CD4-positive, alpha-beta T cell treated with Interleukin-6 for 4 hours (primary cell): ENCODE measurements at regions not wholly inside any gene's neighbourhood (a gene's known extent, or its start where the extent isn't known, plus 50 kb on each side); places are given as distances from the start of the nearest gene placed in this dataset.
"Not testable (repeated sequence)": the region's sequence is repeated elsewhere in the genome, so short reads cannot be mapped to it uniquely, and the experiment has no call there.

Experiments
- DNase-seq: peaks from one replicate; pipeline ENCODE4 v3.0.0-alpha.2; 2020; ENCODE audit warnings: mixed read lengths

DNA sequence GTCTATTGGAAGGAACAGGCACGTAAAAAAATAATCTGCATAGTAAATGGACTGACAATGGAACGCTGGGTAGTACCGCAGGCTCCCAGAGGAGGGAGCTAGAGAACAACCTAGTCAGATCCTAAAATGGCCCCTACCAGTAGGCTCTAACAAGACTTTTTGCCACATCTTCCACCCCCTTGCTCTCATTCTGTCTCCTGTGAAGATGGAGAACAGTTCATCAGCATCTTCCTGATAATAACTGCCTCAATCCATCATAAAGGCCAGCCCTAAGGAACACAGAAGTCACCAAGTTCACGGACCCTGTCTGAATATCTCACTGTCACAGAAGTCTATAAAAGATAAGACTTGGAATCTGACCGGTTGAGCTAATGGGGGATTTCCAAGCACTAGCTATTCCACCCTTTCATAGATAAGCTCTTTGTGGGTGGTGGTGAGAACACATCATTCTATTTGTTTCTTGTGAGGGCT lies 133.4 kb downstream of the SLC1A3 start:
- peak; percentile 64 for DNase-seq

DNA sequence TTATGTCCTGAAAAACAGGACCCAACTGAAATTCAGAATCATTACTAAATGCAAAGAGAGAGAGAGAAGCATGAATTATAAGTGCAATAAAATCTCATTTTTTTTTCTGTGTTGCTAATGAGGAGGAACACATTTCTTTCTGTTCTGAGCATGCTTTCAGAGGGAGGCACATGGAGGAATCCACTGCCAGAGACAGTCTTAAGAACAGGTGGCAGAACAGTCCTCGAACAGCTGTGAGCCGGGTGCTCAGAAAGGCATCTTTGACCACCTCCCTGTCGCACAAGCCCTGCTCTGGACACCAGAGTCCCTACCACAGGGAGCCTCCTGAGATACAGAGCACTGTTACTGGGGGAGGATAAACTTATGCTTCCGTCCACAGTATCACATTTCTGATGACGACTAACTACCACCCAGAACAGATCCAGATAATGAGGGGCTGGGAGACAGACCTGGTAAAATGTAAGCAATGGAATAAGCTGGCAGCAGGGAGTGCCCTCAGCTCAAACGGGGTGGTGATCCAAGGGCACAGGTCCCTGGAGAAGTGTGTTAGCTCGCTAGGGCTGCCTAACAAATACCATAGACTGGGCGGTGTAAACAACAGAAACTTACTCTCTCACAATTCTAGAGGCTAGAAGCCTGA lies 134.0 kb downstream of the SLC1A3 start:
- no peak for DNase-seq

DNA sequence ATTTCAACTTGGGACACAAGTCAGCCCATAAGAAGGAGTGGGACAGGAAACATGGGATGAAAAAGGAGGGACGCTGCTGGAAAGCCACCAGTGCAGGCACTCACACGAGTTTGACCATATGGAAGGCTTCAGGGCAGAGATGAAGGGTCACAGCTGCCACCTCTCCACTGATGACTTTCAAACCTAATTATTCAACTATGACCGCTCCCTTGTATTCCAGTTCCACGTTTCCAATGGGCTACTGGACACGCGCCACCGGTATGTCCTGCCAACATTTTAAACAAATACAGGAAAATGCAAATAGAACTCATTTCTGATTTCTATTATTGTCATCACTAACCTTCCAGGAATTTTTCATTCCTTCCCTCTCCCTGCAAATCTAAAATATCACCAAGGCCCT lies 134.7 kb downstream of the SLC1A3 start:
- DNase-seq = no peak

DNA sequence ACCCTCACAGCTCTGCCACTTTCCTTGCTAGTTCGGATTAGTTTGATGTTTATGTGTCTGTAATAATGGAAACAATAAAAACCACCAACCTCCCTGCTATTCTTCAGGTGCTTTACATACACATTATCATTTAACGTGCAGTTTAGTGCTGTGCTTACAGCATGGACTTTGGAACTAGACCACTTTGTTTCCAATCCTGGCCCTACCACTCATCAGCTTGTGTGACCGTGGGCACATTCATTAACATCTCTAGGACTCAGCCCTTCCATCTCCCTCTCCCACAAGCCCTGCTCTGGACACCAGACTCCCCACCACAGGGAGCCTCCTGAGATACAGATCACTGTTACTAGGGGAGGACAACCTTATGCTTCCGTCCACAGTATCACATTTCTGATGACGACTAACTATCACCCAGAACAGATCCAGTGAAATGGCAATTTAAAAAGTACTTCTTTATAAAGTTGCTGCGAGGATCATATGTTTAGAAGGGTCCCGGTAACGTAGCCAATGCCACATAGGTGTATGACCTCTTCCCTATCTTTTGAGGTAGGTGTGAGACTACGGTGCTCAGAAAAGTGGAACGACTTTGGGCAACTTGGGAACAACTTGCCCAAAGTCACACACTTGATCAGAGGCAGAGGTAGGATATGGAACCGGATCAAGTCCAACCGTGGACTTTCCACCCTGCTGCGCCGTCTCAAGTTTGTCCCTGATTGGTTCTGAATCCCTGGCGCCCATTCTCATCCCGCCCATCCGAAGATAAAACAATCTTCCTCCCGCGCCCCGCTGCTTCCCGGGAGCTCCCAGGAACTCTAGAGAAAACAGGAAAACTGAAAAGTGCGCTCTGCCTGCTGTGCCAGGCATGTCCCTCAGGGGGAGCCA lies 132.4 kb upstream of the NIPBL start:
- no peak for DNase-seq

- peak; percentile 28 for DNase-seq
Measured at GRCh38 chr5:36744773-36745589, 131.6 kb upstream of the NIPBL start.

- not testable (repeated sequence) for DNase-seq
Measured at GRCh38 chr5:36747794-36748193, 128.8 kb upstream of the NIPBL start.

DNA sequence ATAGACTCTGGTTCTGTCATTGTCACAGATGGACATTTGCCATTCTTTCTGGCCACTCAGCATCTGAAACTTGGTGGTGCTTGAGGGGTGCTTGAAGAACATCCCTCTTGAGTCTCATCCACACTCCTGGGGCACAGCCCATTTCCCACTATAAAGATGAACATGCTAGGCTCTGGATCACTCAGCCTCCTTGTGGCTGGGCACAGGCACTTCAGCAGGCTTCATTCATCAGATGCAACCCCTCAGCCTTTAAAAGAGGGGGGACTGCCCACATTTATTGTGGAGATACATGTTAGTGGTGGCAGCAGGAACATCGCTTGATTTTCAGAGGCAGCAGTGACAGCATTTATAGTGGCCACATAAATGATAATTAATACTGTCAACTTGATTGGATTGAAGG lies 124.7 kb upstream of the NIPBL start:
- no peak for DNase-seq

DNA sequence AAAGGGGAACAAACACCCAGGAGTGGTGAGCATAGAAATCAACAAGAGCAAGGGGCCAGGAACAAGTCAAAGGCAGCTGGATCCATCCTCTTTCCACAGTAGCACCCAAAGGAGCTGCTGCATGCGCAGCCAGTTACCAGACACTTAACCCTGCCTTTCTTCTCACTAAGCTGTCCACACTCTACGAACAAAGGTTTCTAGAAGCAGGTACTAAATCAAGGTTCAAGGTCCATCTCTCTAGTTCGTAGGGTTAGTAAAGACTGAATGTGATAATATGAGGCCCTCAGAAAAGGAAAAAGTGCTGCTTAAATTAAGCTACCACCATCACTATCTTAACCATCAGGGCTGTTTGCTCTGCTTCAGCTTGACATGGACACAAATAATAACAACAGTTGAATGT lies 121.2 kb upstream of the NIPBL start:
- DNase-seq = no peak

DNA sequence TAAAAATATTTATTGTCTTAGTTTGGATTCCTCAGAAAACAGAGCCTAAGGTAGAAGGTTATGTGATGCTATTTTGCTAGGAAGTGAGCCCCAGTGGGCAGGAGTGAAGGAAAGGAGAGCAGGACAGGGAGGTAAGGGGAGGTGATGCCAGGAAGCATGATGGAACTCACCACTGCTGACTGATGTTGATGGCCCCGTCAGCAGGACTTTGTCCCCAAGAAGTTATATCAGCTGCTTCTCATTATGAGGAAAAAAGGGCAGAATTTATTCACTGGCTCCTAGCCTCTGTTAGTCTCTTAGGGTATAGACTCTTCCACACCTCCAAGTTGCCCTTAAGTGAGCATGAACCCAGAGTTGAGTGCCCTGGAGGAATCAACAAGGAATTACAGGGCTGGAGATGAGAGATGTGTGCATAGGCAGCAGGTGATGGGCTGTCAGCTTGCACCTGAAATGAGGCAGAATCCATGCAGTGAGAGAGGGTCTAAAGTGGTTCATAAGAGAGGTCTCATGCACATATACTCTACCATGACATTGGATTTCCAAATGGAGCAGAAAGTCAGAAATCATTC lies 120.6 kb upstream of the NIPBL start:
- DNase-seq = no peak

DNA sequence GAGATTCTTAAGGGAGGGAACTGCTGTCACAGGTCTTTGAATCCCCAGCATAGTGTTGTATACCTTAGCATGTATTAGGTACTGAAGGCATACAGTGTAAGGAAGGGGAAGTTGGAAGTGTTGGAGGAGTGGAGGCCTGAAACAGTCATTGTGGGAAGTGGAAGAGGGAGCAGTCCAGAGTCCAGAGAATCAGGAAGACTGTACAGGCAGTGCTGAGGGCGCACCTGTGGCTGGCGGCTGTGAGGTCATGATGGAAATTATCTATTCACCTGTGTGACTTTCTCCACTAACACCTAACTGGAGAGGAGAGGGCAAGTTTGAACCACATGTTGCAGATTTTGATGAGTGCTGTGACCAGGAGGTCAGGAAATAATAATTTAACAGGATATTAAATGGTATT lies 119.7 kb upstream of the NIPBL start:
- no peak for DNase-seq

GRCh38 chr5:36759117-36759516 lies 117.5 kb upstream of the NIPBL start:
- no peak for DNase-seq

- no peak for DNase-seq
Measured at GRCh38 chr5:36763454-36763853, 113.1 kb upstream of the NIPBL start.

DNA sequence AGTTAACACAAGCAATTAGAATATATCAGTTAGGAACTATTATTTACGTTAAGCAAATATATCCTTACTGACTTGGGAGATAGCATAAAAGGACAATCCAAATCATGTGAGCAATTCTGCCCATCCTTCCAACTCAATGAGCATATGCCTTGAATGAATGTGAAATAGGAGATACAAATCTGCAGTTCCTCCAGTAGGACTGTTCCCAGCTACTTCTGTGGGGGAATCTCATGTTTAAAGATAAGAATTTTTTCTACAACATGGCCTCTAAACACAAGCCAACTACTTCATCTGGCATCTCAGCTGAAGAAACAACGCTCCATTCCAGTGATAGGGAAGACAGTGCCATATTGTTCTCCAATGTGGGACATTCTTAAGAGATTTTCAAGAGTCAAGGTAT lies 110.7 kb upstream of the NIPBL start:
- DNase-seq = no peak

GRCh38 chr5:36766981-36767380 lies 109.6 kb upstream of the NIPBL start:
- DNase-seq = no peak

DNA sequence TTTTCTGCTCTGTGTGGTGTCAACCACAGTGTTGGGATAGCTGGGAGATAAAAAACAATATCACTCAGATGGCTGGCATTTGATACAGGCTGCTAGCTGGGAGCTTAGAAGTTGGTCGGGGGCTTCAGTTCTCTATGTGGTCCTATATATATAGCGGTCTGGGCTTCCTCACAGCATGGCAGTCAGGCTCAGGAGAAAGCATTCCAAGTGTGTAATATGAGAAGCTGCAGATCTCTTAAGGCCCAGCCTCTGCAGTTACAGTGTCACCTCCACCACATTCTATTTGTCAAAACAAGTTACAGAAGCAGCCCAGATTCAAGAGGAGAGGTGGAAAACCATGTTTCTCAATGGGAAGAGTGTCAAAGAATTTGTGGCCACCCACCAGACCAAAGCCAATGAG lies 108.1 kb upstream of the NIPBL start:
- DNase-seq = no peak

DNA sequence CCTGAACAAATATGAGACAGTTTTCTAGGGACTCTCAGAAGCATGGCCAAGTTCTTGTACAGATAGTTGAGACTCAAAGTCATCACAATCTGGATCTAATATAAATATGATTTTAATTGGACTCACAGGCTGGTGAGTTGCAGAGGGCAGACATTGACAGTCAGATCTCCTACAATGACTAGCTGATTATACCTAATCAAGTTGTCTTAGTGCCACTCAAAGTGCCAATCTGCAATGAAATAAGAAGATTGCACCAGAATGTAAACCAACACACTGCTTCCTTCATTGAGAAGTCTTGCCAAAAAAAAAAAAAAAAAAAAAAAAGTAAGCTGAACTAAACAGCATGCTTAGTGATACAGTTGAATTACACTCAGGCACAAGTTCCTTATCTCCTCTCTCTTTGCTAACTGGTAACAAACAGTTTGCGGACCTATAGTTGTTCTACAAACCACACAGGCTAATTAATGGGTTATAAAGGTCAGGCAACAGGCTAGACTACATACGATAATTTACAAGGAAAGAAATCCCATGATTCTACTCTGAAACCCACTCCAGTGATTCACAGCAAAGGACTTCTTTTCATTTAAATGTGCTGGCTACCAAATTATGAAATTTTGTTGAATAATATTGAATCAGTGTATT lies 107.3 kb upstream of the NIPBL start:
- no peak for DNase-seq

DNA sequence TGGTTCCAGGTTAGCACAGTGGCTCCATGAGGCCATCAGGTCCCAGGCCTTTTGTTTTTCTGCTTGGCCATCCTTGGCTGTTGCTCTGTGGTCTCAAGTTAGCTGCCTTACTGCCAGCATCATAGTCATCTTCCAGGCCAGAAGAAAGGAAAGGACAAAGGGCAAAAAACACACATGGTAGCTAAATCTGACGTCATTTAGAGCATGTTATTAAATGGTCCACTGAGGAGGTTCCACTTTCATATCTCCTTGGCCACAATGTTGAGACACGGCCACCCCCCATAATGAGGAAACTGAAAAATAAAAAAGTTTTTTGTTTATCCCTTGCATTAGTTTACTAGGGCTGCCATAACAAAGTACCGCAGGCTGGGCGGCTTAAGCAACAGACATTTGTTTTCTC lies 106.4 kb upstream of the NIPBL start:
- DNase-seq = no peak

DNA sequence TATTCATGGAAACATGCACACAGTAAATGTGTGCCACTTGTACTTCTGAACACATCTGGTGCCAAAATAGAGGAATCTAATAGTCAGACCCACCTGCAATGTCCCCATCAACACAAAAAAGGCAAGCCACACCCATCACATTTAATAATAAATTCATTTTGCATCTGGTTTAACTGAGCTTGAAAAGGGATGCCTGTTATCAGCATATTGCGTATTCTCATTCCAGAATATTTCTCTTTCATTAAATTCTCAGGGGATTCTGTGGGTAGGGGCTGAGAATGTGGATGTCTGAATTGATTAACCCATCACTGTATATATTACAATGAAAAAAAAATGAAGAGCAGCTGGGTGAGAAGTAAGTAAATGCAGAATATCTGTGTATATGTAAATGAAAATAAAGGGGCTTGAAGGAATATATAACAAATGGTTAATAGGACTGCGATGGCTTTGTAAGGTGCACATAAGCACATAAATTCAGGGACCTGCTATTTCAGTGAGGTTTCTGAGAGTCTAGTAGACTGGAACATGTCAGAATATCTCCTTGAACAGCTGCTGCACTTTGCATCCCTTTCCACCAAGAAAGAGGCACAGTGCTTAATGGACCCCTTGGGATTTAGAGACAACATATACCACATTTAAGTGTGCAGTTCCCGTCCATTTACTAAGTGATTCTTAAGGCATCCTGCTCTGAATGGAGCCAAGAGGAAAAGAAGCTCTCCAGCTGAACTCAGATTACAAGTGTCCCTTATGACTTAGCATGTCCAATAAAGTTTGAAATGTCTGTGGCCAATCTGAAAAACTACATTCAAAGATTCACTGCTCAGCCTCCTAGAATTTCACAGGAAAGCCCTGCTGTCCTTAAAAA lies 104.1 kb upstream of the NIPBL start:
- DNase-seq = no peak

DNA sequence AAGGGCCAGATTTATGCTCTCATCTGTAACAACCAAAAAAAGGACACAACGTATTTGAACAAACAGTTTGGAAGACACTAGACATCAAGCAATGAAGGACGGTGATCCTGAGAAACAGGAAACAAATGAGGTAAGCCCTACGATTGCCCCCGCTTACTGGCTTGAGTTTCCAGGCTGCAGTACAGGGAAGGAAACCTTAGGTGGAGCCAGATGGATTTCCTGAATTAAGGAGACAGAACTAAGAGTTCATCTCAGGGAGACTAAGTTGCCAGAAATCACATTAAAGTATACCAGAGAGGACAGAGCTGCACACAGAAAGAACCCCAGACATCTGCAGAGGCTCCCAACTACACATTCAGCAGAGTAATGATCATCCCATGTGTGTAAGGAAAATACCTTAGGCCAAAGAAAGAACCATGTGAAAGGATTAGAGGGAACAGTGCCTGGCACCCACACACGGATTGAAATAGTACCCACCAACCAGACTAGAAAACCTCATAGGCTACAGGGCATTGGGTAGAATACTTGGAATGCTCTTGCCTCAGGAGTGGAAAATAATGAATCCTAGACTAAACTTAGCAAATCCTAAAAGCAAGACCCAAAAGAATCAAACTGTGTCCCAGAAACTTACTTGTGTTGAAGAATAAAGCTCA lies 99.3 kb upstream of the NIPBL start:
- DNase-seq = no peak

DNA sequence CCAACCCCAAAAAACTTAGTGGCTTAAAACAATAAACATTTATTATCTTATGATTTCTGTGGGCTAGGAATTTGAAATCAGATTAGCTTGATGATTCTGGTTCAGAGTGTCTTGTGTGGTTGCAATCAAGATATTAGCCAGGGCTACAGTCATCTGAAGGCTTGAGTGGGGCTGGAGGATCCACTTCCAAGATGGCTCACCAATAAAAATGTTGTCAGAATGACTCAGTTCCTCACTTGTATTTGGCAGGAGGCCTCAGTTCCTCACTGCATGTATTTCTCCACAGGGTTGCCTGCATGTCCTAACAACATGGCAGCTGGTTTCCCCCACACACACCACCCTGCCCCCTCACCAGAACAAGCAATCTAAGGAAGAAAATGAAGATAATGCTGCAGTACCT lies 98.2 kb upstream of the NIPBL start:
- DNase-seq = no peak

DNA sequence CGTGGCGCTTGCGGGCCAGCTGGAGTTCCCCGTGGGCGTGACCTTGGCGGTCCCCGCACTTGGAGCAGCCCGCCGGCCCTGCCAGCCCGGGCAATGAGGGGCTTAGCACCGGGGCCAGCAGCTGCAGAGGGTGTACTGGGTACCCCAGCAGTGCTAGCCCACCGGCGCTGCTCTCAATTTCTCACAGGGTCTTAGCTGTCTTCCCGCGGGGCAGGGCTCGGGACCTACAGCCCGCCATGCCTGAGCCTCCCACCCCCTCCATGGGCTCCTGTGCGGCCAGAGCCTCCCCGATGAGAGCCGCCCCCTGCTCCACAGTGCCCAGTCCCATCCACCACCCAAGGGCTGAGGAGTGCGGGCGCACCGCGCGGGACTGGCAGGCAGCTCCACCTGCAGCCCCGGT lies 94.0 kb upstream of the NIPBL start:
- not testable (repeated sequence) for DNase-seq
